Body of pancreas (tissue), 4 donors: ENCODE measurements at regions not wholly inside any gene's neighbourhood (a gene's known extent, or its start where the extent isn't known, plus 50 kb on each side); places are given as distances from the start of the nearest gene placed in this dataset.

Source experiments
- CTCF ChIP-seq, 7 experiments: fragments of 450-650 bp in 4 of 7; fragments of 200-600 bp in 3 of 7; sonication (generic) in 3 of 7; IDR thresholded peaks; one replicate each; pipeline ENCODE4 v1.5.1; 2016 to 2019; ENCODE audit warnings: antibody characterized with exemption in 7 of 7
- POLR2A ChIP-seq, 3 donors: fragments of 450-650 bp; IDR thresholded peaks; one replicate each; pipeline ENCODE4 v1.6.1; 2016; ENCODE audit warnings: antibody characterized with exemption in 3 of 3, mild to moderate bottlenecking in 2 of 3

DNA sequence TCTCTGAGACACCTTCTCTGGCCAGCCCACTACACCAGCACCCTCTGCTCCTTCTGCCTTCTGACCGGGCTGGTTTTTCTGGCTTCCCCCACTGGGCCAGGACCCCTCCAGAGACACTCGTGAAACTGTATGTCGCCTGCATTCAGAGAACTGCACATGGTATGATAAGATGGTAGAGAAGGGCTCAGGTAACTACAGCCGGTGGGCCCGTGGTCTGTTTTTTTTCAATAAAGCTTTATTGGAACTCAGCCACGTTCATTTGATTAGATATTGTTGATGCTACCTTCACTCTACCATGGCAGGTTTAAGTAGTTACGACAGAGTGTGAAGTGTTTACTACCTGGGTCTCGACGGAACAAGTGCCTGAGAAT, 514.0 kb downstream of the TBC1D22A start:
- TF ChIP-seq POLR2A (IDR thresholded peaks at IDR 0.05), result no peak
- no peak for TF ChIP-seq CTCF (IDR thresholded peaks at IDR 0.05)
